Activated CD4-positive, alpha-beta T cell treated with anti-CD3 and anti-CD28 coated beads, Interleukin-2, amount 10 ng/mL, durations not matched to agents 24 days and 14 days (primary cell): ENCODE measurements at regions not wholly inside any gene's neighbourhood (a gene's known extent, or its start where the extent isn't known, plus 50 kb on each side); places are given as distances from the start of the nearest gene placed in this dataset.
"Not testable (repeated sequence)": the region's sequence is repeated elsewhere in the genome, so short reads cannot be mapped to it uniquely, and the experiment has no call there.

Source experiments
- DNase-seq: peaks from one replicate; pipeline ENCODE4 v3.0.0; 2022
- H3K27ac Mint-ChIP-seq: one replicate; pipeline ENCODE4 v1.8.0; 2022; ENCODE audit warnings: mild to moderate bottlenecking, mixed read lengths
- H3K27me3 Mint-ChIP-seq: one replicate; pipeline ENCODE4 v1.8.0; 2022; ENCODE audit warnings: mixed read lengths
- H3K36me3 Mint-ChIP-seq: one replicate; pipeline ENCODE4 v1.8.0; 2022; ENCODE audit warnings: low read depth, mild to moderate bottlenecking, mixed read lengths
- H3K4me1 Mint-ChIP-seq: one replicate; pipeline ENCODE4 v1.8.0; 2021; ENCODE audit warnings: mixed read lengths
- H3K4me3 Mint-ChIP-seq: one replicate; pipeline ENCODE4 v1.8.0; 2022; ENCODE audit warnings: mild to moderate bottlenecking, moderate library complexity, mixed read lengths
- H3K9me3 Mint-ChIP-seq: one replicate; pipeline ENCODE4 v1.8.0; 2021; ENCODE audit warnings: mixed read lengths
- intact Hi-C: fragments of 100-400 bp; cut with micrococcal nuclease; formaldehyde crosslinking; loops from one replicate; pipeline ENCODE4 v1.15.1; 2023

GRCh38 chr10:80769700-80770160 is 232.0 kb downstream of the SH2D4B start:
- no peaks in the 10 kb centered on the region for H3K4me1 Mint-ChIP-seq

GRCh38 chr10:80770239-80770638 is 232.5 kb downstream of the SH2D4B start:
- Mint-ChIP-seq H3K27ac (no peak overlapping the region), H3K4me1 (no peaks in the 10 kb centered on the region), H3K9me3 (no peaks in the 10 kb centered on the region), H3K27me3 (peaks cover 13% of the 10 kb centered on the region), H3K36me3 (no peaks in the 10 kb centered on the region), H3K4me3 (no peak overlapping the region)
- intact Hi-C loops: no loop called here
- DNase-seq: peak; percentile 27

More at GRCh38 chr10:80769700-80770160, 232.0 kb downstream of the SH2D4B start:
- Mint-ChIP-seq H3K36me3 (no peaks in the 10 kb centered on the region), H3K27me3 (peaks cover 13% of the 10 kb centered on the region), H3K9me3 (no peaks in the 10 kb centered on the region), H3K4me3 (no peak overlapping the region), H3K27ac (no peak overlapping the region)
- peak; percentile 27 for DNase-seq
- intact Hi-C loops: no loop called here

GRCh38 chr10:80771285-80771684 is 233.6 kb downstream of the SH2D4B start:
- DNase-seq: peak; percentile 8
- Mint-ChIP-seq H3K9me3 (no peaks in the 10 kb centered on the region), H3K4me3 (no peak overlapping the region), H3K27ac (no peak overlapping the region), H3K27me3 (peaks cover 10% of the 10 kb centered on the region), H3K36me3 (no peaks in the 10 kb centered on the region), H3K4me1 (no peaks in the 10 kb centered on the region)
- intact Hi-C loops: no loop called here

GRCh38 chr10:80771902-80772555 is 234.3 kb downstream of the SH2D4B start:
- Mint-ChIP-seq H3K27ac (no peak overlapping the region), H3K4me1 (no peaks in the 10 kb centered on the region), H3K4me3 (no peak overlapping the region), H3K9me3 (no peaks in the 10 kb centered on the region), H3K27me3 (peaks cover 10% of the 10 kb centered on the region), H3K36me3 (no peaks in the 10 kb centered on the region)
- intact Hi-C loops: no loop called here
- DNase-seq: peak; percentile 17

- Mint-ChIP-seq H3K4me3 (no peak overlapping the region), H3K36me3 (no peaks in the 10 kb centered on the region), H3K9me3 (no peaks in the 10 kb centered on the region), H3K27ac (no peak overlapping the region), H3K4me1 (no peaks in the 10 kb centered on the region), H3K27me3 (peaks cover 10% of the 10 kb centered on the region)
- intact Hi-C loops: no loop called here
- DNase-seq: peak; percentile 18
Measured at GRCh38 chr10:80772596-80772995, 234.9 kb downstream of the SH2D4B start.

GRCh38 chr10:80784695-80785094 is 247.0 kb downstream of the SH2D4B start:
- Mint-ChIP-seq H3K9me3 (no peaks in the 10 kb centered on the region), H3K4me3 (no peak overlapping the region), H3K36me3 (no peaks in the 10 kb centered on the region), H3K4me1 (no peaks in the 10 kb centered on the region), H3K27ac (no peak overlapping the region), H3K27me3 (peaks cover 5% of the 10 kb centered on the region)
- intact Hi-C loops: no loop called here
- peak; percentile 13 for DNase-seq

- no peaks in the 10 kb centered on the region for H3K9me3 Mint-ChIP-seq
- no peak overlapping the region for H3K4me3 Mint-ChIP-seq
- H3K27ac Mint-ChIP-seq: no peak overlapping the region
- H3K36me3 Mint-ChIP-seq: no peaks in the 10 kb centered on the region
- intact Hi-C loops: no loop called here
- no peaks in the 10 kb centered on the region for H3K4me1 Mint-ChIP-seq
- DNase-seq: no peak
- H3K27me3 Mint-ChIP-seq: peaks cover 5% of the 10 kb centered on the region
Measured at GRCh38 chr10:80786322-80786721, 248.6 kb downstream of the SH2D4B start.

- Mint-ChIP-seq H3K36me3 (no peaks in the 10 kb centered on the region), H3K9me3 (no peaks in the 10 kb centered on the region), H3K4me3 (no peak overlapping the region), H3K4me1 (no peaks in the 10 kb centered on the region), H3K27me3 (no peaks in the 10 kb centered on the region), H3K27ac (no peak overlapping the region)
- DNase-seq: no peak
- intact Hi-C loops: no loop called here
Measured at GRCh38 chr10:80787952-80788351, 250.2 kb downstream of the SH2D4B start.

GRCh38 chr10:80794994-80795393 is 257.3 kb downstream of the SH2D4B start:
- H3K4me1 Mint-ChIP-seq: no peaks in the 10 kb centered on the region
- no peaks in the 10 kb centered on the region for H3K9me3 Mint-ChIP-seq
- H3K36me3 Mint-ChIP-seq: no peaks in the 10 kb centered on the region
- no peak for DNase-seq
- no peaks in the 10 kb centered on the region for H3K27me3 Mint-ChIP-seq
- no peak overlapping the region for H3K4me3 Mint-ChIP-seq
- no peak overlapping the region for H3K27ac Mint-ChIP-seq
- intact Hi-C loops: no loop called here

GRCh38 chr10:80805343-80806020 is 267.8 kb downstream of the SH2D4B start:
- no peaks in the 10 kb centered on the region for H3K36me3 Mint-ChIP-seq
- no peak overlapping the region for H3K27ac Mint-ChIP-seq
- no peak overlapping the region for H3K4me3 Mint-ChIP-seq
- H3K9me3 Mint-ChIP-seq: no peaks in the 10 kb centered on the region
- no peak for DNase-seq
- intact Hi-C loops: no loop called here
- H3K27me3 Mint-ChIP-seq: no peaks in the 10 kb centered on the region
- H3K4me1 Mint-ChIP-seq: no peaks in the 10 kb centered on the region

GRCh38 chr10:80814147-80814652 is 276.5 kb downstream of the SH2D4B start:
- Mint-ChIP-seq H3K4me1 (no peaks in the 10 kb centered on the region), H3K27ac (no peak overlapping the region), H3K27me3 (no peaks in the 10 kb centered on the region), H3K9me3 (peaks cover 3% of the 10 kb centered on the region), H3K4me3 (no peak overlapping the region), H3K36me3 (no peaks in the 10 kb centered on the region)
- no peak for DNase-seq
- intact Hi-C loops: no loop called here

GRCh38 chr10:80829151-80829550 is 291.4 kb downstream of the SH2D4B start:
- no peak for DNase-seq
- Mint-ChIP-seq H3K4me3 (no peak overlapping the region), H3K27me3 (no peaks in the 10 kb centered on the region), H3K36me3 (no peaks in the 10 kb centered on the region), H3K9me3 (peaks cover 7% of the 10 kb centered on the region), H3K27ac (no peak overlapping the region), H3K4me1 (no peaks in the 10 kb centered on the region)
- intact Hi-C loops: no loop called here

GRCh38 chr10:80829562-80829961 is 291.9 kb downstream of the SH2D4B start:
- intact Hi-C loops: no loop called here
- peaks cover 7% of the 10 kb centered on the region for H3K9me3 Mint-ChIP-seq
- no peak for DNase-seq
- H3K27me3 Mint-ChIP-seq: no peaks in the 10 kb centered on the region
- no peaks in the 10 kb centered on the region for H3K4me1 Mint-ChIP-seq
- no peak overlapping the region for H3K4me3 Mint-ChIP-seq
- H3K36me3 Mint-ChIP-seq: no peaks in the 10 kb centered on the region
- H3K27ac Mint-ChIP-seq: no peak overlapping the region

GRCh38 chr10:80832693-80833092 is 295.0 kb downstream of the SH2D4B start:
- H3K27ac Mint-ChIP-seq, H3K27me3 Mint-ChIP-seq, H3K9me3 Mint-ChIP-seq, intact Hi-C loops, H3K4me1 Mint-ChIP-seq, H3K36me3 Mint-ChIP-seq, H3K4me3 Mint-ChIP-seq, DNase-seq: not testable (repeated sequence)
